Suppressor macrophage treated with lipopolysaccharide for 4 hours (primary cell): ENCODE measurements at regions not wholly inside any gene's neighbourhood (a gene's known extent, or its start where the extent isn't known, plus 50 kb on each side); places are given as distances from the start of the nearest gene placed in this dataset.
"Not testable (repeated sequence)": the region's sequence is repeated elsewhere in the genome, so short reads cannot be mapped to it uniquely, and the experiment has no call there.

Source experiments
- DNase-seq: peaks from one replicate; pipeline ENCODE4 v3.0.0-alpha.2; 2020

DNA sequence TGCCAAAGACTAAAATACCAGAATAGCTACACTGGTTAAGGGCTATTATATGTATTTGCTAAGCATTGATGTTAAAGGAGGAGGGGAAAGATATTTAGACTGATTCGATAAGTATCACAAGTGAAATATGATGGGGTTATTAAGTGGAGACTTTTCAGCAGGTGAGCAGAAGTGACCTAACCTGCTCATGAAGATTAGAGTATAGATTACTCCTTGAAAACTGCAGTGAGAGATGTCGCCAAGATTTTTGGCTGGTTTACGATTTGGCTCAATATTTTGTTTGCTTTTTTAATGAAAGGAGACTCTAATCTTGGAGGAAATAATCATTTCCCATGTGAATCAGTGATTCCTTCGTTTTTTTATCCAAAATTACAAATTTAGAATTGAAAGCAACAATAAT lies 1279.5 kb upstream of the TENM4 start:
- DNase-seq: no peak

DNA sequence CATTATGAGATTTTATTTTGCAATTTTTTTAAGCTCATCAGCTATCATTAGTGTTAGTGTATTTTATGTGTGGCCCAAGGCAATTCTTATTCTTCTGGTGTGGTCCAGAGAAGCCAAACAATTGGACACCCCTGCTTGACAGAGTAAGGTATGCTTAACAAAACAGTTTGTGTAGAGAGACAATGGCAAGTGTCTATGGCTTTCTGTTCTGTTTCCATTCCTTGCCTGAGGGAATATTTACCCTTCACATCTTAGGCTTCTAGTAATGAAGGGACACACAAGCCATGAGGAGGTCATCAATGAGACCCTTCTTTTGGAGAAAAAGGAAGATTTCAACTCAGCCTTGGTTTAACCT lies 1278.4 kb upstream of the TENM4 start:
- DNase-seq: no peak

- no peak for DNase-seq
These were observed 1277.9 kb upstream of the TENM4 start for GRCh38 chr11:80718611-80719291.

GRCh38 chr11:80702264-80702663 lies 1261.4 kb upstream of the TENM4 start:
- no peak for DNase-seq

DNA sequence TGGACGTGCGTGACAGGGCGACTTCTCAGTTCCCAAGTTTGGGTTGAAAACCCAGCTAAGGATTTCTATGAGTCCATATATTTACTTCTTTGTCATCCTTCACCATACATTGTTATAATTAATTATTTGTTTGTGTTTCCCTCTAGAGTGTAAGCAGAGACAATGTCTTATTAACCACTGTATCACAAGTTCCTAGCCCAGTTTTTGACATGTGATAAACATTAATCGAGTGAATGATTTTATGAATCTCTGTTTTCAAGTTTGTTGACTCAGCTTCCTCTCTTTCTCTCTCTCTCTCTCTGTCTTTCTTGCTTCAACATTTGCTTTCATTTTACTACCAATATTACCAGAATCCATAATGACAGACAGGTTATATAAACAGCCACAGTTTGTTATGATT lies 1259.6 kb upstream of the TENM4 start:
- DNase-seq: no peak

- not testable (repeated sequence) for DNase-seq
These were observed 1258.8 kb upstream of the TENM4 start for GRCh38 chr11:80699406-80700177.

GRCh38 chr11:80698637-80699036 lies 1257.8 kb upstream of the TENM4 start:
- no peak for DNase-seq

- no peak for DNase-seq
These were observed 1253.6 kb upstream of the TENM4 start for GRCh38 chr11:80694385-80694784.

GRCh38 chr11:80687941-80688340 lies 1247.1 kb upstream of the TENM4 start:
- DNase-seq: no peak

DNA sequence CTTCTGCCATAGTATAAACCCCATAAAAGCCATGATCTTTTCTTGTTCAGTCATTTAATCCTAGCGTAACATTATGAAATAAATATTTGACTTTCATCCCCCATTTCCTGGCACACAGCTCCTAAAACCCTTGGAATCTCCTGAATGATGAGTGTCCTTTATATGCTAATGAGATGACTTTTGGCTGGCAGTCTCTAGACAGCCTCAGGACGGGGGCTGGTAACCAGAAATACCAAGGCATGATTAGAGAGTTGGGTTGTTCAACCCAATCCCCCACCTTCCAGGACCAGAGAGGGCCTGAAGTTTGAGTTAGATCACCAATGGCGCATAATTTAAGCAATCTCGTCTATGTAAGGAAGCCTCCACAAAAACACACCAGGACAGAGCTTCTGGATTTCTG lies 1246.1 kb upstream of the TENM4 start:
- no peak for DNase-seq

DNA sequence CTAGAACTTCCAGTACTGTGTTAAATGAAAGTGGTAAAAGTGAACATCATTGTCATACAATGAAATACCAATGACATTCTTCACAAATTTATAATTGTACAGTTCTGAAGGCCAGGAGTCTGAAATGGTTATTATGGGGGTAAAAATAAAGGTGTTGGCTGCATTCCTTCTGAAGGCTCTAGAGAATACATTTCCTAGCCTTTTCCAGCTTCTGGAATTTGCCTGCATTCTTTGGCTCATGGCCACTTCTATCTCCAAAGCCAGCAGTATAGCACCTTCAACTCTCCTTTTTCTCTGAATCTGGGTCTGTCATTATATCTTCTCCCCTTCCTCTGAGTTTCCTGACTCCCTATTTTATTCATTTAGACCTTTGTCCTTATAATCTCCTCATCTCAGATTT lies 1232.7 kb upstream of the TENM4 start:
- DNase-seq: no peak

DNA sequence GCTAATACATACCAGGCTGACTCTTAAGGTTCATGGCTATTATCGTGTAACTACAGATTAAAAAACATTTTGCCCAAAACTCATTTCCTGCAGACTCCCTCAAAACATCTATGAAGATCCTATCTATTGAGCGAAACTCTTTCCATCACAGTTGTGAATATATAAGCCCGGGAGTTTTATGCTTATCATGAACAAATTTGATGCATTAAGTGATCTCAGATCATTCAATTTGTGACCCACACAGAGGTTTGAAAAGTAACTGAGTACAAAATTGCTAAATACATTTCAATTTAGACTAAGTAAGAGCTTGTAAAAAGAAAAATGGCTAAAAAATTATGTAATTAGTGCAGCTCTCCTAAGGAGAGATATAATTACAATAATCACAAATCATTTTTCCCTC lies 1228.8 kb upstream of the TENM4 start:
- no peak for DNase-seq

DNA sequence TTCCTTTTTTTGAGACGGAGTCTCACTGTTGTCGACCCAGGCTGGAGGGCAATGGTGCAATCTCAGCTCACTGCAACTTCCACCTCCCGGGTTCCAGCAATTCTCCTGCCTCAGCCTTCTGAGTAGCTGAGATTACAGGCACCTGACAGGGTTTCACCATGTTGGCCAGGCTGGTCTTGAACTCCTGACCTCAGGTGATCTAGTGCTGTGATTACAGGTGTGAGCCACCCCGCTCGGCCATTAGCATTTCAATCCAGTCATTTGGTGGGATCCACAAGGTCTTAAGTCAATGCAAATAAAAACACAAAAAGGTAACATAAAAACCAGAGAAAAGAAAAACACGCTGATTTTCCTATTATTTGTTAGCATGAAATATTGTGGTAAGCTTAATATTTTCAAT lies 1227.2 kb upstream of the TENM4 start:
- no peak for DNase-seq

GRCh38 chr11:80655834-80656233 lies 1215.0 kb upstream of the TENM4 start:
- no peak for DNase-seq

DNA sequence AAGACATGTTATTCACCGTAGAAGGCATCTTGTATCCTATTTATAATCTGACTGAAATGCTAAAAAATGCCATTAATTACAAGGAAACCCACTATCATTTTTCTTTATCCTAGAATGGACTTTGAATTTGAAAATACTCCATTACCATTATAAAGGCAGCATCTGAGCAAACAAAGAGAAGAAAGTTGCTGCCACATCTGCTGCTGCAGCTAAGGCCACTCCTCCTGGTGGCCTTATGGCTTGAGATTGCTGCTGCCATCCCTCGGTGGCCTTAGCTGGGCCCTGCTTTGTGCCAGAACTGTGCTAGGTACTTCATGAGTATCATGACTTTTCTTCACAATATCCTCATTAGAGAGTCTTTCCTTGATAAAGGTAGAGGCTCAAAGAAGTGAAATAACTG lies 1210.1 kb upstream of the TENM4 start:
- no peak for DNase-seq

- DNase-seq: no peak
These were observed 1208.4 kb upstream of the TENM4 start for GRCh38 chr11:80649186-80649585.

GRCh38 chr11:80638296-80638695 lies 1197.5 kb upstream of the TENM4 start:
- DNase-seq: no peak

GRCh38 chr11:80637571-80637970 lies 1196.7 kb upstream of the TENM4 start:
- DNase-seq: no peak

GRCh38 chr11:80636999-80637398 lies 1196.2 kb upstream of the TENM4 start:
- DNase-seq: no peak

DNA sequence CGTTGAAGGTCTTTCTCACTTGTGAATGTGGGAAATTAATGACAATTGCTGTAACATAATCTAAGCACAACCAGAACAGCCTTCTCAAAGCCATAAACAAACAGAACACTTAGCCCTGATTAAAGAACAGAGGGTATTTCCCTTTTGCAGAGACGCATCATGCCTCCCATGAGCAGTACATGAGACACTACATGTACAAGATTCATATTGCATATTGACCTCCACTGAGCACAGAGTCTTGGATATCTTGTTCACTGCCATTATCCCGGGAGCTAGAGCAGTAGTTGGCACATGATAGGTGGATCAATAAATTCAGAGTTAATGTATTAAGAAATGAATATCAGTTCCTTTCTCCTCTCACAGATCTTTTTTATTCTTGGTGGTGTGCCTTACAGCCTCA lies 1194.3 kb upstream of the TENM4 start:
- DNase-seq: no peak

DNA sequence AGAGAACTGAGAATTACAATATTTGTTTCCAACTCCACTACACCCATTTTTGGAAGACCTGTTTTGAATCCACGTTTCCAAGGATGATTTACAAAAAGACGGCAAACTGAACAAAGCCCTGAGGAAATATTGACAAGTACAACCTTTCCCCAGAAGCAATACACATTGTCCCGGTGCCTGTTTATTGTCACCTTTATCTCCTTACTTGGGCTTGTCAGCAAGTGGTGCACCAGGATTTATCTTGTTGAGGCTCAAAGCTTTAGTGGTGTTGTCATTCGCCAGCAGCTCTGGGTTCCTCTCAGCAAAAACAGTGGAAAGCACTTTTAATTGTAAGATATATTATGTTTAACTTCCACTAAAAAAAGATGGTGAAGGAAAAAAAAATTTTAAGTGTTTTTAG lies 1191.9 kb upstream of the TENM4 start:
- no peak for DNase-seq

- DNase-seq: no peak
These were observed 1191.3 kb upstream of the TENM4 start for GRCh38 chr11:80632156-80632555.

DNA sequence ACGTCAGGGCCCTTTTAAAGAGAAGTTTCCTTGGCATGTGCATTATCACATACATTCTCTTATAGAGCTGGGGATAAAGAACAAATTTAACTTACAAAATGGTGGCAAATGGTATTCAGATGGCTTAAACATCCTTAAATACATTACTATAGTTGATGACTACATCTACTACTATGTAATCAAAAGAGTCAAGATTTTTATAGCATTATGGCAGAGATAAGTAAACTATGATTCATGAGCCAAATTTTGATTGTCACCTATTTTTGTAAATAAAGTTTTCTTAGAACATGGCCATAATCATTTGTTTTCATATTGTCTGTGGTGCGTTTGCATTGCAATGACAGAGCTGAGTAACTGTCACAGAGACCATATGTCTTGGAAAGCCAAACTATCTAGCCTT lies 1188.6 kb upstream of the TENM4 start:
- DNase-seq: no peak

DNA sequence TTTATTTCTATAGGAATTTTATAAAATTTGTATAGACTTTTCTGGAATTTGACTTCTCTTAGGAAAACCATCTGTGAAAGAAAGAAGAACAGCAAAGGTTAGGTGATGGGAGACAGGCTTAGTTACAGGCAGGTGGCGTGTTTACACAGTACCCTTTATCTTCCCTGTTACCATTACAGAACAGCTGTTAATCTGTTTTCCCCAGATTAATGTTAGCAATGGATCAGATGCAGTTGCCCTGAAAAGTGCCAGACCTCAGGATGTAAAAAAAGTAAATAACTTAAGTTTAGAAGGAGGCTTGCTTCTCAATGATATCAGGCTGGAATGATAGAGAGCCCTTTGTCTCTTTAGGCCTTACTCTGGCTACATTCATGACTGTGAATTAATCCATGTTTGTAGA lies 1186.5 kb upstream of the TENM4 start:
- no peak for DNase-seq

- no peak for DNase-seq
These were observed 1185.9 kb upstream of the TENM4 start for GRCh38 chr11:80626721-80627120.
